Neural progenitor cell (in vitro differentiated cells): ENCODE measurements at regions not wholly inside any gene's neighbourhood (a gene's known extent, or its start where the extent isn't known, plus 50 kb on each side); places are given as distances from the start of the nearest gene placed in this dataset.

Experiments
- CTCF ChIP-seq: fragments of 200-600 bp; sonication (generic); IDR thresholded peaks from 2 replicates; pipeline ENCODE4 v1.5.1; 2017; ENCODE audit warnings: antibody characterized with exemption, mild to moderate bottlenecking
- EZH2 ChIP-seq: fragments of 200-600 bp; sonication (generic); IDR thresholded peaks from 2 replicates; pipeline ENCODE4 v1.6.1; 2017; ENCODE audit warnings: antibody characterized with exemption, mild to moderate bottlenecking, moderate library complexity

GRCh38 chr2:106976548-106976947 is 90.6 kb upstream of the ST6GAL2 start:
- no peak for TF ChIP-seq CTCF
- no peak for TF ChIP-seq EZH2
